Activated naive CD4-positive, alpha-beta T cell treated with anti-CD3 and anti-CD28 coated beads, Interleukin-2, amount 50 U/mL, for 24 hours (primary cell): ENCODE measurements at regions not wholly inside any gene's neighbourhood (a gene's known extent, or its start where the extent isn't known, plus 50 kb on each side); places are given as distances from the start of the nearest gene placed in this dataset.

ENCODE experiments used
- H3K27ac Mint-ChIP-seq: one replicate; pipeline ENCODE4 v1.8.0; 2021; ENCODE audit warnings: mild to moderate bottlenecking, mixed read lengths
- H3K27me3 Mint-ChIP-seq: one replicate; pipeline ENCODE4 v1.8.0; 2021; ENCODE audit warnings: mixed read lengths
- H3K36me3 Mint-ChIP-seq: one replicate; pipeline ENCODE4 v1.8.0; 2021; ENCODE audit warnings: mixed read lengths
- H3K4me1 Mint-ChIP-seq: one replicate; pipeline ENCODE4 v1.8.0; 2021; ENCODE audit warnings: mixed read lengths
- H3K4me3 Mint-ChIP-seq: one replicate; pipeline ENCODE4 v1.8.0; 2021; ENCODE audit warnings: mild to moderate bottlenecking, mixed read lengths
- H3K9me3 Mint-ChIP-seq: one replicate; pipeline ENCODE4 v1.8.0; 2021; ENCODE audit warnings: mixed read lengths

- Mint-ChIP-seq H3K4me3 (no peak overlapping the region), H3K27ac (no peak overlapping the region), H3K9me3 (no peaks in the 10 kb centered on the region), H3K36me3 (no peaks in the 10 kb centered on the region), H3K27me3 (peaks cover 3% of the 10 kb centered on the region), H3K4me1 (no peaks in the 10 kb centered on the region)
Observed at GRCh38 chr4:112889199-112889598, 160.3 kb upstream of the ANK2 start.

DNA sequence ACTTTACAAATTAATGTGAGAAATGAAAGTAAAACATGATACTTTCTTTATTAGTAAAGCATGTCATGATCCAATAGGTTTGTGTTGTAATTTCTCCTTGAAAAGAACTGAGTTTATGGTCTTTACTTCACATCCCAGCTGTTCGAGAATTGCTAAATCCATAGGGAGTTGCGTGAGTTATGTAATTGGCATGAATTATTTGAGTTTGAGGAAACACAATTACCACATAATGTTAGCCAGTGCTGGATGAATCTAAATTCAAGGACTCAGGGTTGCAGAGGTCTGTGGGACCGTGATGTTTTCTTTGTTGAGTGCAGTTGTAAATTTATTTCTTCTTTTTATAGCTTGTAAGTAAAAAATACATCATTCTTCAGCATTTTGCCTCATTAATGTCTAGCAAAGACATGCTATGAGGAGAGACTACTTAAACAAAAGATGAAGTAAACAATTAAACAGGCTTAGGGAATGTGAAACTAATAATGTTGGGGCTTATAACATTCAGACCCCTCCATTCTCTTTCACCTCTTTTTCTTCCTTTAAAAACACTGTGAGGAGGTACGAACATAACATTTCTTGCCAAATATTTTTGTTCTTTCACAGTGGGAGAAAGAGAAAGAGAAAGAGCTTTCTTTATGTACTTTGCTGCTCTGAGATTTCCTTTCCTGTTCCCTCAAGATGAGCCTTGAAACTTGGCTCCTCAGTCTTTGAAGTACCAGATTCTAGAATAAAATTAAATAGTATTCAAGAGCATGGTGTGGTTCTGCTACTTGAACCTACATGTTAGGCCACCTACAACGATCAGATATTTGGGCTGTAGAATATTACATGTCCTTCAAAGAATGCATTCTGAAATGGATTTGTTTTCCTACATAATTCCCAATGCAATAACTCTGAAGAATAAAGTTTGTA, 159.6 kb upstream of the ANK2 start:
- Mint-ChIP-seq H3K36me3 (no peaks in the 10 kb centered on the region), H3K4me3 (no peak overlapping the region), H3K4me1 (no peaks in the 10 kb centered on the region), H3K9me3 (no peaks in the 10 kb centered on the region), H3K27me3 (peaks cover 4% of the 10 kb centered on the region), H3K27ac (no peak overlapping the region)

- peaks cover 5% of the 10 kb centered on the region for H3K27me3 Mint-ChIP-seq
- no peak overlapping the region for H3K4me3 Mint-ChIP-seq
- H3K9me3 Mint-ChIP-seq = no peaks in the 10 kb centered on the region
- H3K27ac Mint-ChIP-seq = no peak overlapping the region
- H3K4me1 Mint-ChIP-seq = no peaks in the 10 kb centered on the region
- no peaks in the 10 kb centered on the region for H3K36me3 Mint-ChIP-seq
Observed at GRCh38 chr4:112894480-112894879, 155.0 kb upstream of the ANK2 start.

DNA sequence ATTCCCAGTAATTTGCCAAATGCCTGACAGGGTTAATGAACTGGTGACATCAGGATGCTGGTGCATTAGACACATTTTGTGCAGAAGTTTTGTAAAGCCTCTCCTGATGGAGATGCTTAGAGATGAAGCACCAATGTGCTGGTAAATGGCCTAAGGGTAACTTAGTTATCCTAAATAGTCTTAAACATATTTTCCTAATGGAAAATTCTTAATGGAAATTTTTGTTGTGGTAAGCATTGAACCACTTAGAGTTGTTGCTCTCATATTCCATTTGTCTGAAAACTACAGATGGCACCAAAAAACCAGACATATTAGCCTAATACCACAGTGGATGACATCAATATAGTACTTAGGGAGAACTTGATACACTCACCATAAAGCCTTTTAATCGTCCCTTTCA, 154.5 kb upstream of the ANK2 start:
- Mint-ChIP-seq H3K4me1 (no peaks in the 10 kb centered on the region), H3K4me3 (no peak overlapping the region), H3K27me3 (peaks cover 7% of the 10 kb centered on the region), H3K27ac (no peak overlapping the region), H3K36me3 (no peaks in the 10 kb centered on the region), H3K9me3 (no peaks in the 10 kb centered on the region)

- no peak overlapping the region for H3K4me3 Mint-ChIP-seq
- peaks cover 14% of the 10 kb centered on the region for H3K27me3 Mint-ChIP-seq
- H3K36me3 Mint-ChIP-seq = no peaks in the 10 kb centered on the region
- H3K4me1 Mint-ChIP-seq = no peaks in the 10 kb centered on the region
- H3K9me3 Mint-ChIP-seq = no peaks in the 10 kb centered on the region
- no peak overlapping the region for H3K27ac Mint-ChIP-seq
Observed at GRCh38 chr4:112895811-112896608, 153.4 kb upstream of the ANK2 start.

- H3K4me1 Mint-ChIP-seq = no peaks in the 10 kb centered on the region
- H3K27me3 Mint-ChIP-seq = peaks cover 14% of the 10 kb centered on the region
- no peaks in the 10 kb centered on the region for H3K36me3 Mint-ChIP-seq
- H3K27ac Mint-ChIP-seq = no peak overlapping the region
- H3K9me3 Mint-ChIP-seq = no peaks in the 10 kb centered on the region
- H3K4me3 Mint-ChIP-seq = no peak overlapping the region
Observed at GRCh38 chr4:112896609-112897190, 152.8 kb upstream of the ANK2 start.

GRCh38 chr4:112897543-112897942, 151.9 kb upstream of the ANK2 start:
- peaks cover 14% of the 10 kb centered on the region for H3K27me3 Mint-ChIP-seq
- no peak overlapping the region for H3K4me3 Mint-ChIP-seq
- H3K36me3 Mint-ChIP-seq = no peaks in the 10 kb centered on the region
- H3K27ac Mint-ChIP-seq = no peak overlapping the region
- no peaks in the 10 kb centered on the region for H3K4me1 Mint-ChIP-seq
- H3K9me3 Mint-ChIP-seq = no peaks in the 10 kb centered on the region

DNA sequence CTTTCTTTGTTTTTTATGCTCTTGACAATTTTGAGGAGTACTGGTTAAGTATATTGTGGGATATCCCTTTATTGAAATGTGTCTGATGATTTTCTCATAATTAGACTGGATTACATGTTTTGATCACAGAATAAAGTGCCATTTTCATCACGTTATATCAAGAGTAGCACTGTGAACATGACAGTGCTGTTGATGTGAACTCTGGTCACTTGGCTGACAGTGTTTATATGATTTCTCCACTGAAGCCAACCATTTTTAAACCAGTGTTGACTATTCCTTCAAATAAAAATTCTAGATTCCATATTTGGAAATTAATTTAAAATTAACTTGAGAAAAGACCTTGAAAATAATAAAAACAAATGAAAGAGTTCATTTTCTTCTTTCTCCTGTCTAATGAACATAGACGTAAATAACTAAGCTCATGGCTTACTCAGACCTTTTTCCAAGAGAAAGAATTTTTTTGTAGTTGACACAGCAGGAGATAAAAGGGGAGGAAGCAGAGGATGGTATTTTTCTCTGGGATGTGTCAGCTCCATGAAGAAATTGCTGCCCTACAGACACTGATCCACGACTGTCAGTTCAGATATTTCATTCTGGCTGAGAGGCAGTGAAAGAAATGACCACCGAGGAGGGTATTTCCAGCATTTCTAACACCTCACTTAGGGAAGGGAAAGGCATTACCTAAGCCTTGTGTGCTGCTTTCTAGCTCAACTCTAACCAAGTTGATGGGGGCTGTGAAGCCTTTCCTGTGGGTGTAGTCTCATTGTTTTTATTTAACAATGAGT, 150.9 kb upstream of the ANK2 start:
- no peak overlapping the region for H3K4me3 Mint-ChIP-seq
- H3K36me3 Mint-ChIP-seq = no peaks in the 10 kb centered on the region
- H3K27me3 Mint-ChIP-seq = peaks cover 13% of the 10 kb centered on the region
- no peaks in the 10 kb centered on the region for H3K4me1 Mint-ChIP-seq
- H3K27ac Mint-ChIP-seq = no peak overlapping the region
- H3K9me3 Mint-ChIP-seq = no peaks in the 10 kb centered on the region

- Mint-ChIP-seq H3K4me1 (no peaks in the 10 kb centered on the region), H3K27ac (no peak overlapping the region), H3K36me3 (no peaks in the 10 kb centered on the region), H3K27me3 (peaks cover 14% of the 10 kb centered on the region), H3K4me3 (no peak overlapping the region), H3K9me3 (no peaks in the 10 kb centered on the region)
Observed at GRCh38 chr4:112900416-112900815, 149.0 kb upstream of the ANK2 start.

GRCh38 chr4:112901962-112902411, 147.5 kb upstream of the ANK2 start:
- H3K4me1 Mint-ChIP-seq = no peaks in the 10 kb centered on the region
- no peak overlapping the region for H3K4me3 Mint-ChIP-seq
- no peaks in the 10 kb centered on the region for H3K36me3 Mint-ChIP-seq
- H3K27ac Mint-ChIP-seq = no peak overlapping the region
- H3K27me3 Mint-ChIP-seq = peaks cover 18% of the 10 kb centered on the region
- H3K9me3 Mint-ChIP-seq = no peaks in the 10 kb centered on the region

GRCh38 chr4:112905728-112906127, 143.7 kb upstream of the ANK2 start:
- H3K27ac Mint-ChIP-seq = no peak overlapping the region
- H3K9me3 Mint-ChIP-seq = no peaks in the 10 kb centered on the region
- H3K27me3 Mint-ChIP-seq = peaks cover 13% of the 10 kb centered on the region
- no peak overlapping the region for H3K4me3 Mint-ChIP-seq
- H3K36me3 Mint-ChIP-seq = no peaks in the 10 kb centered on the region
- peaks cover 6% of the 10 kb centered on the region for H3K4me1 Mint-ChIP-seq

- peaks cover 14% of the 10 kb centered on the region for H3K27me3 Mint-ChIP-seq
- no peaks in the 10 kb centered on the region for H3K9me3 Mint-ChIP-seq
- H3K36me3 Mint-ChIP-seq = no peaks in the 10 kb centered on the region
- peaks cover 6% of the 10 kb centered on the region for H3K4me1 Mint-ChIP-seq
- H3K27ac Mint-ChIP-seq = no peak overlapping the region
- H3K4me3 Mint-ChIP-seq = no peak overlapping the region
Observed at GRCh38 chr4:112908511-112908910, 140.9 kb upstream of the ANK2 start.

GRCh38 chr4:112910109-112910736, 139.2 kb upstream of the ANK2 start:
- peaks cover 12% of the 10 kb centered on the region for H3K27me3 Mint-ChIP-seq
- no peaks in the 10 kb centered on the region for H3K9me3 Mint-ChIP-seq
- H3K4me3 Mint-ChIP-seq = no peak overlapping the region
- H3K36me3 Mint-ChIP-seq = no peaks in the 10 kb centered on the region
- no peak overlapping the region for H3K27ac Mint-ChIP-seq
- H3K4me1 Mint-ChIP-seq = peaks cover 6% of the 10 kb centered on the region

- H3K27me3 Mint-ChIP-seq = peaks cover 2% of the 10 kb centered on the region
- no peak overlapping the region for H3K27ac Mint-ChIP-seq
- no peak overlapping the region for H3K4me3 Mint-ChIP-seq
- no peaks in the 10 kb centered on the region for H3K36me3 Mint-ChIP-seq
- H3K9me3 Mint-ChIP-seq = no peaks in the 10 kb centered on the region
- no peaks in the 10 kb centered on the region for H3K4me1 Mint-ChIP-seq
Observed at GRCh38 chr4:112916868-112917267, 132.6 kb upstream of the ANK2 start.

- no peaks in the 10 kb centered on the region for H3K36me3 Mint-ChIP-seq
- H3K4me3 Mint-ChIP-seq = no peak overlapping the region
- H3K27me3 Mint-ChIP-seq = peaks cover 7% of the 10 kb centered on the region
- no peaks in the 10 kb centered on the region for H3K4me1 Mint-ChIP-seq
- no peaks in the 10 kb centered on the region for H3K9me3 Mint-ChIP-seq
- no peak overlapping the region for H3K27ac Mint-ChIP-seq
Observed at GRCh38 chr4:112923516-112923915, 125.9 kb upstream of the ANK2 start.
